Fibroblast of mammary gland (primary cell): ENCODE measurements at regions not wholly inside any gene's neighbourhood (a gene's known extent, or its start where the extent isn't known, plus 50 kb on each side); places are given as distances from the start of the nearest gene placed in this dataset.

Source experiments
- DNase-seq: peaks from one replicate; pipeline ENCODE4 v3.0.0-alpha.2; 2010; ENCODE audit warnings: low read depth
- H3K4me3 ChIP-seq: 2 replicates; pipeline ENCODE4 v1.5.1; 2011; ENCODE audit warnings: low read depth, mild to moderate bottlenecking, low read length, moderate library complexity; ENCODE audit not compliant: control insufficient read depth
- CTCF ChIP-seq: conservative IDR thresholded peaks from 2 replicates; pipeline ENCODE4 v1.5.1; 2011; ENCODE audit warnings: low read depth, low read length, inconsistent platforms; ENCODE audit not compliant: control insufficient read depth, insufficient read depth

- TF ChIP-seq CTCF, result no peak
- no peak for DNase-seq
- no peak overlapping the region for H3K4me3 ChIP-seq
Observed at GRCh38 chr10:45147000-45147399, 146.3 kb downstream of the ZNF22 start.

GRCh38 chr10:45150997-45151396 lies 150.3 kb downstream of the ZNF22 start:
- H3K4me3 ChIP-seq, result no peak overlapping the region
- TF ChIP-seq CTCF, result no peak
- no peak for DNase-seq

- TF ChIP-seq CTCF, result no peak
- DNase-seq, result no peak
- no peak overlapping the region for H3K4me3 ChIP-seq
Observed at GRCh38 chr10:45151467-45152214, 150.9 kb downstream of the ZNF22 start.

- no peak for TF ChIP-seq CTCF
- H3K4me3 ChIP-seq, result no peak overlapping the region
- DNase-seq, result no peak
Observed at GRCh38 chr10:45152726-45153125, 152.0 kb downstream of the ZNF22 start.

GRCh38 chr10:45154502-45154901 lies 153.8 kb downstream of the ZNF22 start:
- no peak overlapping the region for H3K4me3 ChIP-seq
- TF ChIP-seq CTCF, result no peak
- peak; percentile 15 for DNase-seq

GRCh38 chr10:45155784-45156183 lies 155.1 kb downstream of the ZNF22 start:
- no peak overlapping the region for H3K4me3 ChIP-seq
- DNase-seq, result no peak
- no peak for TF ChIP-seq CTCF
